ENCODE measurements at regions not wholly inside any gene's neighbourhood (a gene's known extent, or its start where the extent isn't known, plus 50 kb on each side); places are given as distances from the start of the nearest gene placed in this dataset.
"Not testable (repeated sequence)": the region's sequence is repeated elsewhere in the genome, so short reads cannot be mapped to it uniquely, and the experiment has no call there.

GRCh38 chr2:2646433-2647051 is 315.5 kb upstream of the MYT1L start:
- no peak for TF ChIP-seq POLR2A (IDR thresholded peaks at IDR 0.05)
- no peak for TF ChIP-seq CTCF (IDR thresholded peaks at IDR 0.05)
- peak in 1 of 7 donors; percentile 9 for DNase-seq
- Histone ChIP-seq H3K4me3 (no peak overlapping the region), H3K36me3 (replicated peaks in 1 of 2) (no peaks in the 10 kb centered on the region), H3K27ac (no peak overlapping the region), H3K4me1 (replicated peaks in 1 of 2) (no peaks in the 10 kb centered on the region), H3K9me3 (replicated peaks in 1 of 3) (no peaks in the 10 kb centered on the region), H3K27me3 (no peaks in the 10 kb centered on the region)
- intact Hi-C loops (cut with DNase I) = no loop called here
- WGBS, 4 donors = 55 to 67% (median 57%) methylated on average over 8 of the region's 8 CpGs

- intact Hi-C loops (cut with DNase I) = no loop called here
- TF ChIP-seq POLR2A (IDR thresholded peaks at IDR 0.05) (no peak), CTCF (IDR thresholded peaks at IDR 0.05) (no peak)
- no peaks in the 10 kb centered on the region for H3K9me3 ChIP-seq (replicated peaks in 1 of 3)
- 78 to 85% (median 83%) methylated on average over 6 to 19 of the region's 19 CpGs for WGBS, 4 donors
- H3K27ac ChIP-seq = no peak overlapping the region
- no peaks in the 10 kb centered on the region for H3K4me1 ChIP-seq (replicated peaks in 1 of 2)
- no peaks in the 10 kb centered on the region for H3K27me3 ChIP-seq
- DNase-seq = peak in 1 of 7 donors; percentile 24
- no peak overlapping the region for H3K4me3 ChIP-seq
- no peaks in the 10 kb centered on the region for H3K36me3 ChIP-seq (replicated peaks in 1 of 2)
Observed at GRCh38 chr2:2645162-2645855, 314.2 kb upstream of the MYT1L start.

GRCh38 chr2:2644751-2645150 is 313.7 kb upstream of the MYT1L start:
- H3K27ac ChIP-seq; H3K27me3 ChIP-seq; H3K4me3 ChIP-seq; H3K9me3 ChIP-seq (replicated peaks in 1 of 3); H3K36me3 ChIP-seq (replicated peaks in 1 of 2); intact Hi-C loops (cut with DNase I); H3K4me1 ChIP-seq (replicated peaks in 1 of 2); DNase-seq: not testable (repeated sequence)
- WGBS, 4 donors = 81 to 90% (median 83%) methylated on average over 5 to 9 of the region's 9 CpGs

GRCh38 chr2:2644040-2644439 is 313.0 kb upstream of the MYT1L start:
- Histone ChIP-seq H3K4me3 (no peak overlapping the region), H3K36me3 (replicated peaks in 1 of 2) (no peaks in the 10 kb centered on the region), H3K27me3 (no peaks in the 10 kb centered on the region), H3K4me1 (replicated peaks in 1 of 2) (no peaks in the 10 kb centered on the region), H3K9me3 (replicated peaks in 1 of 3) (no peaks in the 10 kb centered on the region), H3K27ac (no peak overlapping the region)
- intact Hi-C loops (cut with DNase I) = no loop called here
- no peak for TF ChIP-seq CTCF (IDR thresholded peaks at IDR 0.05)
- no peak for TF ChIP-seq POLR2A (IDR thresholded peaks at IDR 0.05)
- 88 to 100% (median 99%) methylated on average over 1 of the region's 1 CpG for WGBS, 4 donors
- DNase-seq = peak in 1 of 7 donors; percentile 7
